H9 (cell line): ENCODE measurements at regions not wholly inside any gene's neighbourhood (a gene's known extent, or its start where the extent isn't known, plus 50 kb on each side); places are given as distances from the start of the nearest gene placed in this dataset.

Source experiments
- DNase-seq: peaks from one replicate; pipeline ENCODE4 v3.0.0-alpha.2; 2017
- H2AFZ ChIP-seq: one replicate; pipeline ENCODE4 v1.6.1; 2013; ENCODE audit warnings: mild to moderate bottlenecking, low read length, control low read depth, moderate library complexity
- H2AK5ac ChIP-seq: 2 replicates; pipeline ENCODE4 v1.6.1; 2013; ENCODE audit warnings: low read length, control low read depth, mixed read lengths; ENCODE audit not compliant: insufficient read length
- H2BK120ac ChIP-seq: one replicate; pipeline ENCODE4 v1.6.1; 2013; ENCODE audit warnings: low read depth, mild to moderate bottlenecking, low read length, control low read depth, inconsistent platforms; ENCODE audit not compliant: poor library complexity, severe bottlenecking
- H2BK12ac ChIP-seq: 2 replicates; pipeline ENCODE4 v1.6.1; 2013; ENCODE audit warnings: low read length, control low read depth, mixed read lengths, low read depth; ENCODE audit not compliant: insufficient read length
- H2BK15ac ChIP-seq: 2 replicates; pipeline ENCODE4 v1.6.1; 2013; ENCODE audit warnings: low read depth, low read length, control low read depth
- H2BK20ac ChIP-seq: one replicate; pipeline ENCODE4 v1.6.1; 2013; ENCODE audit warnings: low read depth, mild to moderate bottlenecking, low read length, control low read depth, inconsistent platforms; ENCODE audit not compliant: poor library complexity, severe bottlenecking
- H2BK5ac ChIP-seq: 2 replicates; pipeline ENCODE4 v1.6.1; 2013; ENCODE audit warnings: low read length, control low read depth, mixed read lengths; ENCODE audit not compliant: insufficient read length
- H3K14ac ChIP-seq: 2 replicates; pipeline ENCODE4 v1.6.1; 2013; ENCODE audit warnings: low read length, control low read depth; ENCODE audit not compliant: insufficient read depth
- H3K18ac ChIP-seq: 2 replicates; pipeline ENCODE4 v1.6.1; 2013; ENCODE audit warnings: low read depth, mild to moderate bottlenecking, mixed read lengths, low read length, control low read depth; ENCODE audit not compliant: insufficient read length
- H3K23ac ChIP-seq: 2 replicates; pipeline ENCODE4 v1.6.1; 2013; ENCODE audit warnings: low read length, control low read depth, mixed read lengths, low read depth; ENCODE audit not compliant: insufficient read length
- H3K23me2 ChIP-seq: 2 replicates; pipeline ENCODE4 v1.6.1; 2013; ENCODE audit warnings: low read depth, mild to moderate bottlenecking, mixed read lengths, low read length, control low read depth; ENCODE audit not compliant: insufficient read length, poor library complexity, severe bottlenecking
- H3K27ac ChIP-seq: 2 replicates; pipeline ENCODE4 v1.5.1; 2013; ENCODE audit warnings: low read length, control low read depth, mixed read lengths, low read depth; ENCODE audit not compliant: insufficient read length
- H3K27me3 ChIP-seq: 2 replicates; pipeline ENCODE4 v1.6.1; 2013; ENCODE audit warnings: low read length, control low read depth, inconsistent platforms; ENCODE audit not compliant: insufficient read depth
- H3K4ac ChIP-seq: 2 replicates; pipeline ENCODE4 v1.6.1; 2013; ENCODE audit warnings: low read depth, mild to moderate bottlenecking, control low read depth, inconsistent platforms, low read length, moderate library complexity
- H3K4me1 ChIP-seq: 2 replicates; pipeline ENCODE4 v1.6.1; 2013; ENCODE audit warnings: low read length, control low read depth, inconsistent platforms; ENCODE audit not compliant: insufficient read depth
- H3K4me2 ChIP-seq: 2 replicates; pipeline ENCODE4 v1.6.1; 2013; ENCODE audit warnings: low read length, control low read depth, mixed read lengths; ENCODE audit not compliant: insufficient read length, insufficient read depth
- H3K56ac ChIP-seq: 2 replicates; pipeline ENCODE4 v1.6.1; 2013; ENCODE audit warnings: low read depth, mild to moderate bottlenecking, mixed read lengths, low read length, control low read depth; ENCODE audit not compliant: insufficient read length
- H3K79me1 ChIP-seq: 2 replicates; pipeline ENCODE4 v1.6.1; 2013; ENCODE audit warnings: low read depth, mild to moderate bottlenecking, moderate library complexity, low read length, control low read depth, inconsistent platforms; ENCODE audit not compliant: insufficient read depth, poor library complexity, severe bottlenecking
- H3K79me2 ChIP-seq: 2 replicates; pipeline ENCODE4 v1.6.1; 2013; ENCODE audit warnings: low read length, control low read depth, inconsistent platforms; ENCODE audit not compliant: insufficient read depth
- H3K9ac ChIP-seq: 2 replicates; pipeline ENCODE4 v1.6.1; 2013; ENCODE audit warnings: low read length, control low read depth, mixed read lengths; ENCODE audit not compliant: insufficient read length; ENCODE audit errors: extremely low read depth
- H3K9me3 ChIP-seq: one replicate; pipeline ENCODE4 v1.6.1; 2013; ENCODE audit warnings: low read depth, low read length, inconsistent platforms; ENCODE audit not compliant: control insufficient read depth
- H3T11ph ChIP-seq: one replicate; pipeline ENCODE4 v1.6.1; 2013; ENCODE audit warnings: mild to moderate bottlenecking, low read length, control low read depth, inconsistent platforms
- H4K20me1 ChIP-seq: one replicate; pipeline ENCODE4 v1.6.1; 2013; ENCODE audit not compliant: control insufficient read depth, insufficient read length, insufficient read depth
- H4K5ac ChIP-seq: 2 replicates; pipeline ENCODE4 v1.6.1; 2013; ENCODE audit warnings: low read depth, mild to moderate bottlenecking, mixed read lengths, low read length, control low read depth; ENCODE audit not compliant: insufficient read length
- H4K8ac ChIP-seq: replicated peaks from 2 replicates; pipeline ENCODE4 v1.6.1; 2013; ENCODE audit warnings: low read length, control low read depth, mixed read lengths, low read depth; ENCODE audit not compliant: insufficient read length
- H4K91ac ChIP-seq: 2 replicates; pipeline ENCODE4 v1.6.1; 2013; ENCODE audit warnings: low read depth, mild to moderate bottlenecking, moderate library complexity, mixed read lengths, low read length, control low read depth; ENCODE audit not compliant: insufficient read length
- H3K27ac Mint-ChIP-seq, 3 experiments: 2 replicates in 2 of 3; 3 replicates in 1 of 3; pipeline ENCODE4 v1.8.0; 2020 to 2021; ENCODE audit warnings: mixed read lengths in 3 of 3, mild to moderate bottlenecking in 1 of 3, moderate library complexity in 1 of 3
- H3K27me3 Mint-ChIP-seq: 2 replicates; pipeline ENCODE4 v1.8.0; 2021; ENCODE audit warnings: low read depth, mild to moderate bottlenecking, moderate library complexity, mixed read lengths
- H3K36me3 Mint-ChIP-seq, 3 experiments: 2 replicates in 2 of 3; 3 replicates in 1 of 3; pipeline ENCODE4 v1.8.0; 2020 to 2021; ENCODE audit warnings: low read depth in 3 of 3, mixed read lengths in 3 of 3; ENCODE audit not compliant: insufficient read depth in 1 of 3
- H3K4me1 Mint-ChIP-seq, 2 experiments: 2 replicates each; pipeline ENCODE4 v1.8.0; 2020; ENCODE audit warnings: mixed read lengths in 2 of 2
- H3K4me3 Mint-ChIP-seq, 2 experiments: 2 replicates in 1 of 2; 3 replicates in 1 of 2; pipeline ENCODE4 v1.8.0; 2020 to 2021; ENCODE audit warnings: mild to moderate bottlenecking in 2 of 2, mixed read lengths in 2 of 2, moderate library complexity in 1 of 2
- H3K9me3 Mint-ChIP-seq, 2 experiments: 2 replicates in 1 of 2; 3 replicates in 1 of 2; pipeline ENCODE4 v1.8.0; 2020; ENCODE audit warnings: mild to moderate bottlenecking in 2 of 2, mixed read lengths in 2 of 2, moderate library complexity in 1 of 2
- CTCF ChIP-seq: fragments of 200-600 bp; sonication (generic); conservative IDR thresholded peaks from 3 replicates; pipeline ENCODE4 v1.8.0; 2021; ENCODE audit warnings: antibody characterized with exemption, mild to moderate bottlenecking
- WGBS: extraction: QIAGEN DNeasy Blood & Tissue Kit; methylation state at CpG from one replicate; pipeline ENCODE4 v1.1.7; 2013; ENCODE audit warnings: missing lambda C conversion rate, low lambda C conversion rate, mixed read lengths; ENCODE audit not compliant: insufficient read length; ENCODE audit errors: extremely low coverage; 5-methylcytosine and 5-hydroxymethylcytosine counted together

GRCh38 chr7:142632271-142633134 is 116.8 kb upstream of the PRSS1 start:
- Histone ChIP-seq H3K27ac (no peak overlapping the region), H2AFZ (no peak overlapping the region), H4K20me1 (no peaks in the 10 kb centered on the region), H3K79me1 (no peaks in the 10 kb centered on the region), H3K14ac (no peak overlapping the region), H3K4me2 (no peak overlapping the region), H3K9ac (no peak overlapping the region), H3K9me3 (no peaks in the 10 kb centered on the region), H3K79me2 (no peaks in the 10 kb centered on the region), H3K4ac (no peak overlapping the region), H3T11ph (no peak overlapping the region), H2BK20ac (no peak overlapping the region), H2BK5ac (no peak overlapping the region), H2BK12ac (no peak overlapping the region), H4K91ac (no peak overlapping the region), H2BK120ac (no peak overlapping the region), H2BK15ac (no peak overlapping the region), H3K4me1 (no peaks in the 10 kb centered on the region), H3K23ac (no peak overlapping the region), H4K8ac (no peak overlapping the region), H3K56ac (no peak overlapping the region), H3K23me2 (no peaks in the 10 kb centered on the region), H3K27me3 (no peaks in the 10 kb centered on the region), H4K5ac (no peak overlapping the region), H3K18ac (no peak overlapping the region), H2AK5ac (no peak overlapping the region)
- H3K4me1 Mint-ChIP-seq, result 0 out of 4 replicates have a peak, but pooled peaks cover 0 to 2% of the 10 kb centered on the region in 2 experiments
- peaks cover 13 to 19% of the 10 kb centered on the region in 2 experiments for H3K9me3 Mint-ChIP-seq
- peaks cover 16% of the 10 kb centered on the region for H3K27me3 Mint-ChIP-seq
- H3K36me3 Mint-ChIP-seq, result peaks cover 0 to 13% (median 5%) of the 10 kb centered on the region in 3 experiments; a peak in 3 of 7 replicates
- WGBS, result no CpG with 5 or more reads among the region's 17 CpGs
- TF ChIP-seq CTCF, result peak; percentile 85
- no peak overlapping the region for H3K4me3 Mint-ChIP-seq
- H3K27ac Mint-ChIP-seq, result no peak overlapping the region
- peak; percentile 76 for DNase-seq
